Neural cell (in vitro differentiated cells): ENCODE measurements at regions not wholly inside any gene's neighbourhood (a gene's known extent, or its start where the extent isn't known, plus 50 kb on each side); places are given as distances from the start of the nearest gene placed in this dataset.

ENCODE experiments used
- H2AFZ ChIP-seq: fragments of 200-600, 300-800 bp; sonication (generic), shearing (Covaris generic); 2 replicates; pipeline ENCODE4 v1.6.0; 2014; ENCODE audit warnings: low read depth, mild to moderate bottlenecking, antibody characterized with exemption, low read length, moderate library complexity
- H3F3A ChIP-seq: fragments of 200-600 bp; shearing (Covaris generic); 2 replicates; pipeline ENCODE4 v1.6.1; 2016; ENCODE audit warnings: mild to moderate bottlenecking, moderate library complexity, mixed read lengths, antibody characterized with exemption, low read length; ENCODE audit not compliant: insufficient read depth, poor library complexity, severe bottlenecking
- H3K27ac ChIP-seq: fragments of 200-600, 300-800 bp; sonication (generic), shearing (Covaris generic); 2 replicates; pipeline ENCODE4 v1.5.1; 2014; ENCODE audit warnings: mild to moderate bottlenecking, low read length, moderate library complexity
- H3K27me3 ChIP-seq: fragments of 300-800, 200-600 bp; sonication (generic), shearing (Covaris generic); 2 replicates; pipeline ENCODE4 v1.6.0; 2014; ENCODE audit warnings: mild to moderate bottlenecking, low read depth, low read length, moderate library complexity; ENCODE audit not compliant: insufficient read depth
- H3K36me3 ChIP-seq: fragments of 300-800, 200-600 bp; sonication (generic), shearing (Covaris generic); 2 replicates; pipeline ENCODE4 v1.5.1; 2014; ENCODE audit warnings: mild to moderate bottlenecking, antibody characterized with exemption, low read length, moderate library complexity; ENCODE audit not compliant: insufficient read depth
- H3K4me2 ChIP-seq: fragments of 300-800, 200-600 bp; sonication (generic), shearing (Covaris generic); 2 replicates; pipeline ENCODE4 v1.6.0; 2014; ENCODE audit warnings: mild to moderate bottlenecking, low read length
- H3K4me3 ChIP-seq: fragments of 300-800, 200-600 bp; sonication (generic), shearing (Covaris generic); 2 replicates; pipeline ENCODE4 v1.5.1; 2014; ENCODE audit warnings: mild to moderate bottlenecking, low read length, moderate library complexity
- H3K79me2 ChIP-seq: fragments of 200-600 bp; shearing (Covaris generic); replicated peaks from 2 replicates; pipeline ENCODE4 v1.6.0; 2014; ENCODE audit warnings: mild to moderate bottlenecking, low read length, moderate library complexity; ENCODE audit not compliant: insufficient read depth
- H3K9ac ChIP-seq: fragments of 300-800, 200-600 bp; sonication (generic), shearing (Covaris generic); 2 replicates; pipeline ENCODE4 v1.6.1; 2016; ENCODE audit warnings: mild to moderate bottlenecking, low read length, mixed read lengths
- H3K9me2 ChIP-seq: fragments of 200-600 bp; shearing (Covaris generic); 2 replicates; pipeline ENCODE4 v1.6.1; 2016; ENCODE audit warnings: mild to moderate bottlenecking, low read length, mixed read lengths; ENCODE audit not compliant: insufficient read depth
- H3K9me3 ChIP-seq: fragments of 200-600, 300-800 bp; sonication (generic), shearing (Covaris generic); 2 replicates; pipeline ENCODE4 v1.6.1; 2016; ENCODE audit warnings: mild to moderate bottlenecking, mixed run types, low read length, moderate library complexity, mixed read lengths
- H4K20me1 ChIP-seq: fragments of 200-600 bp; shearing (Covaris generic); 2 replicates; pipeline ENCODE4 v1.6.1; 2016; ENCODE audit warnings: mild to moderate bottlenecking, mixed run types; ENCODE audit not compliant: insufficient read depth
- EP300 ChIP-seq: fragments of 450-650 bp; conservative IDR thresholded peaks from 2 replicates; pipeline ENCODE4 v1.6.1; 2014; ENCODE audit warnings: antibody characterized with exemption, mild to moderate bottlenecking, moderate library complexity; ENCODE audit not compliant: poor library complexity, severe bottlenecking
- EZH2 ChIP-seq: fragments of 200-600, 300-800 bp; shearing (Covaris generic), sonication (generic); IDR thresholded peaks from 2 replicates; pipeline ENCODE4 v1.6.1; 2014; ENCODE audit warnings: antibody characterized with exemption, low read length, borderline replicate concordance, mild to moderate bottlenecking; ENCODE audit not compliant: insufficient read depth, poor library complexity, severe bottlenecking
- MXI1 ChIP-seq: fragments of 450-650 bp; conservative IDR thresholded peaks from 2 replicates; pipeline ENCODE4 v1.6.1; 2014; ENCODE audit warnings: antibody characterized with exemption, mild to moderate bottlenecking; ENCODE audit not compliant: poor library complexity, severe bottlenecking
- POLR2AphosphoS5 ChIP-seq: IDR thresholded peaks from 2 replicates; pipeline ENCODE4 v1.6.1; 2012
- RAD21 ChIP-seq: fragments of 450-650 bp; conservative IDR thresholded peaks from 2 replicates; pipeline ENCODE4 v1.6.1; 2014; ENCODE audit warnings: antibody characterized with exemption, mild to moderate bottlenecking, moderate library complexity
- SMC3 ChIP-seq: fragments of 450-650 bp; conservative IDR thresholded peaks from 2 replicates; pipeline ENCODE4 v1.6.1; 2014; ENCODE audit warnings: antibody characterized with exemption, mild to moderate bottlenecking, moderate library complexity; ENCODE audit not compliant: poor library complexity
- TF ChIP-seq, protein P1 (sequence below): fragments of 450-650 bp; IDR thresholded peaks from 2 replicates; pipeline ENCODE4 v1.5.1; 2014; ENCODE audit warnings: antibody characterized with exemption, mild to moderate bottlenecking, moderate library complexity; ENCODE audit not compliant: poor library complexity, severe bottlenecking
- TF ChIP-seq, protein P2 (sequence below): IDR thresholded peaks from 2 replicates; pipeline ENCODE4 v1.6.1; 2012; ENCODE audit warnings: borderline replicate concordance

GRCh38 chr4:42262701-42263490 is 110.4 kb upstream of the BEND4 start:
- no peak overlapping the region for H3K4me2 ChIP-seq
- H4K20me1 ChIP-seq, result no peaks in the 10 kb centered on the region
- H2AFZ ChIP-seq, result no peak overlapping the region

GRCh38 chr4:42265782-42266602 is 113.5 kb upstream of the BEND4 start:
- no peaks in the 10 kb centered on the region for H3K27me3 ChIP-seq
- H2AFZ ChIP-seq, result no peak overlapping the region
- H3K79me2 ChIP-seq, result no peaks in the 10 kb centered on the region
- no peak overlapping the region for H3K4me3 ChIP-seq
- no peak overlapping the region for H3K9ac ChIP-seq
- no peak overlapping the region for H3K4me2 ChIP-seq
- H3K9me2 ChIP-seq, result no peaks in the 10 kb centered on the region
- no peaks in the 10 kb centered on the region for H4K20me1 ChIP-seq
- H3F3A ChIP-seq, result no peaks in the 10 kb centered on the region
- no peaks in the 10 kb centered on the region for H3K9me3 ChIP-seq
- H3K27ac ChIP-seq, result no peak overlapping the region
- no peaks in the 10 kb centered on the region for H3K36me3 ChIP-seq
- TF ChIP-seq MXI1, result no peak
- no peak for TF ChIP-seq POLR2AphosphoS5
- TF ChIP-seq, protein P1, sequence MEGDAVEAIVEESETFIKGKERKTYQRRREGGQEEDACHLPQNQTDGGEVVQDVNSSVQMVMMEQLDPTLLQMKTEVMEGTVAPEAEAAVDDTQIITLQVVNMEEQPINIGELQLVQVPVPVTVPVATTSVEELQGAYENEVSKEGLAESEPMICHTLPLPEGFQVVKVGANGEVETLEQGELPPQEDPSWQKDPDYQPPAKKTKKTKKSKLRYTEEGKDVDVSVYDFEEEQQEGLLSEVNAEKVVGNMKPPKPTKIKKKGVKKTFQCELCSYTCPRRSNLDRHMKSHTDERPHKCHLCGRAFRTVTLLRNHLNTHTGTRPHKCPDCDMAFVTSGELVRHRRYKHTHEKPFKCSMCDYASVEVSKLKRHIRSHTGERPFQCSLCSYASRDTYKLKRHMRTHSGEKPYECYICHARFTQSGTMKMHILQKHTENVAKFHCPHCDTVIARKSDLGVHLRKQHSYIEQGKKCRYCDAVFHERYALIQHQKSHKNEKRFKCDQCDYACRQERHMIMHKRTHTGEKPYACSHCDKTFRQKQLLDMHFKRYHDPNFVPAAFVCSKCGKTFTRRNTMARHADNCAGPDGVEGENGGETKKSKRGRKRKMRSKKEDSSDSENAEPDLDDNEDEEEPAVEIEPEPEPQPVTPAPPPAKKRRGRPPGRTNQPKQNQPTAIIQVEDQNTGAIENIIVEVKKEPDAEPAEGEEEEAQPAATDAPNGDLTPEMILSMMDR, result no peak
- TF ChIP-seq, protein P2, sequence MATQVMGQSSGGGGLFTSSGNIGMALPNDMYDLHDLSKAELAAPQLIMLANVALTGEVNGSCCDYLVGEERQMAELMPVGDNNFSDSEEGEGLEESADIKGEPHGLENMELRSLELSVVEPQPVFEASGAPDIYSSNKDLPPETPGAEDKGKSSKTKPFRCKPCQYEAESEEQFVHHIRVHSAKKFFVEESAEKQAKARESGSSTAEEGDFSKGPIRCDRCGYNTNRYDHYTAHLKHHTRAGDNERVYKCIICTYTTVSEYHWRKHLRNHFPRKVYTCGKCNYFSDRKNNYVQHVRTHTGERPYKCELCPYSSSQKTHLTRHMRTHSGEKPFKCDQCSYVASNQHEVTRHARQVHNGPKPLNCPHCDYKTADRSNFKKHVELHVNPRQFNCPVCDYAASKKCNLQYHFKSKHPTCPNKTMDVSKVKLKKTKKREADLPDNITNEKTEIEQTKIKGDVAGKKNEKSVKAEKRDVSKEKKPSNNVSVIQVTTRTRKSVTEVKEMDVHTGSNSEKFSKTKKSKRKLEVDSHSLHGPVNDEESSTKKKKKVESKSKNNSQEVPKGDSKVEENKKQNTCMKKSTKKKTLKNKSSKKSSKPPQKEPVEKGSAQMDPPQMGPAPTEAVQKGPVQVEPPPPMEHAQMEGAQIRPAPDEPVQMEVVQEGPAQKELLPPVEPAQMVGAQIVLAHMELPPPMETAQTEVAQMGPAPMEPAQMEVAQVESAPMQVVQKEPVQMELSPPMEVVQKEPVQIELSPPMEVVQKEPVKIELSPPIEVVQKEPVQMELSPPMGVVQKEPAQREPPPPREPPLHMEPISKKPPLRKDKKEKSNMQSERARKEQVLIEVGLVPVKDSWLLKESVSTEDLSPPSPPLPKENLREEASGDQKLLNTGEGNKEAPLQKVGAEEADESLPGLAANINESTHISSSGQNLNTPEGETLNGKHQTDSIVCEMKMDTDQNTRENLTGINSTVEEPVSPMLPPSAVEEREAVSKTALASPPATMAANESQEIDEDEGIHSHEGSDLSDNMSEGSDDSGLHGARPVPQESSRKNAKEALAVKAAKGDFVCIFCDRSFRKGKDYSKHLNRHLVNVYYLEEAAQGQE, result no peak
- no peak for TF ChIP-seq RAD21
- TF ChIP-seq SMC3, result no peak
- TF ChIP-seq EZH2, result no peak
- no peak for TF ChIP-seq EP300

More at GRCh38 chr4:42262701-42263490, 110.4 kb upstream of the BEND4 start:
- no peak overlapping the region for H3K4me3 ChIP-seq
- no peaks in the 10 kb centered on the region for H3F3A ChIP-seq
- no peaks in the 10 kb centered on the region for H3K9me2 ChIP-seq
- H3K79me2 ChIP-seq, result no peaks in the 10 kb centered on the region
- H3K36me3 ChIP-seq, result no peaks in the 10 kb centered on the region
- TF ChIP-seq MXI1, result no peak
- TF ChIP-seq RAD21, result no peak
- no peak for TF ChIP-seq POLR2AphosphoS5
- TF ChIP-seq, protein P2, result no peak
- TF ChIP-seq EP300, result no peak
- TF ChIP-seq SMC3, result no peak
- TF ChIP-seq, protein P1, result no peak
- H3K27me3 ChIP-seq, result no peaks in the 10 kb centered on the region
- H3K27ac ChIP-seq, result no peak overlapping the region
- no peak overlapping the region for H3K9ac ChIP-seq
- no peaks in the 10 kb centered on the region for H3K9me3 ChIP-seq
